ENCODE measurements at regions not wholly inside any gene's neighbourhood (a gene's known extent, or its start where the extent isn't known, plus 50 kb on each side); places are given as distances from the start of the nearest gene placed in this dataset.
"Not testable (repeated sequence)": the region's sequence is repeated elsewhere in the genome, so short reads cannot be mapped to it uniquely, and the experiment has no call there.

GRCh38 chr5:54389399-54389798 is 66.1 kb upstream of the HSPB3 start:
- TF ChIP-seq MAX (IDR thresholded peaks at IDR 0.05); MAFK (IDR thresholded peaks at IDR 0.05; ENCODE audit: partially characterized antibody); POLR2A (IDR thresholded peaks at IDR 0.05; ENCODE audit: low read length); E2F6 (IDR thresholded peaks at IDR 0.05; ENCODE audit: borderline replicate concordance, low read depth); CTCF (IDR thresholded peaks at IDR 0.05); CHD2 (IDR thresholded peaks at IDR 0.05; ENCODE audit: low read length, partially characterized antibody); EP300 (IDR thresholded peaks at IDR 0.05); BHLHE40 (IDR thresholded peaks at IDR 0.05; ENCODE audit: low read depth, low read length); REST (IDR thresholded peaks at IDR 0.05); RARB (CRISPR knock-in tag; IDR thresholded peaks at IDR 0.05); SMC3 (IDR thresholded peaks at IDR 0.05); NFE2L2 (conservative IDR thresholded peaks at IDR 0.05; ENCODE audit: low read length): not testable (repeated sequence)
- TF ChIP-seq, protein P1, sequence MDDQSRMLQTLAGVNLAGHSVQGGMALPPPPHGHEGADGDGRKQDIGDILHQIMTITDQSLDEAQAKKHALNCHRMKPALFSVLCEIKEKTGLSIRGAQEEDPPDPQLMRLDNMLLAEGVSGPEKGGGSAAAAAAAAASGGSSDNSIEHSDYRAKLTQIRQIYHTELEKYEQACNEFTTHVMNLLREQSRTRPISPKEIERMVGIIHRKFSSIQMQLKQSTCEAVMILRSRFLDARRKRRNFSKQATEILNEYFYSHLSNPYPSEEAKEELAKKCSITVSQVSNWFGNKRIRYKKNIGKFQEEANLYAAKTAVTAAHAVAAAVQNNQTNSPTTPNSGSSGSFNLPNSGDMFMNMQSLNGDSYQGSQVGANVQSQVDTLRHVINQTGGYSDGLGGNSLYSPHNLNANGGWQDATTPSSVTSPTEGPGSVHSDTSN (IDR thresholded peaks at IDR 0.05) = not testable (repeated sequence)
